GM12878 (cell line): ENCODE measurements at regions not wholly inside any gene's neighbourhood (a gene's known extent, or its start where the extent isn't known, plus 50 kb on each side); places are given as distances from the start of the nearest gene placed in this dataset.

Source experiments
- ASH2L ChIP-seq: fragments of 300-600, 200-600 bp; sonication (generic); IDR thresholded peaks from 2 replicates; pipeline ENCODE4 v1.6.1; 2017; ENCODE audit warnings: low read depth, mild to moderate bottlenecking, borderline replicate concordance
- BACH1 ChIP-seq: fragments of 450-650 bp; IDR thresholded peaks from 2 replicates; pipeline ENCODE4 v1.6.1; 2017; ENCODE audit warnings: mild to moderate bottlenecking, borderline replicate concordance
- CBX3 ChIP-seq: fragments of 200-600 bp; sonication (generic); IDR thresholded peaks from 2 replicates; pipeline ENCODE4 v1.6.1; 2016; ENCODE audit warnings: low read depth, borderline replicate concordance
- CTCF ChIP-seq, 3 experiments: IDR thresholded peaks in 2 of 3; conservative IDR thresholded peaks in 1 of 3; 2 replicates each; pipeline ENCODE4 v1.5.1; 2011; ENCODE audit warnings: low read depth in 3 of 3, low read length in 3 of 3, mild to moderate bottlenecking in 3 of 3, control low read depth in 2 of 3, moderate library complexity in 2 of 3, inconsistent platforms in 1 of 3, mixed read lengths in 1 of 3; ENCODE audit not compliant: control insufficient read depth in 2 of 3, insufficient read depth in 1 of 3; ENCODE audit errors: extremely low read depth in 1 of 3
- EZH2 ChIP-seq: IDR thresholded peaks from 2 replicates; pipeline ENCODE4 v1.6.1; 2012; ENCODE audit warnings: low read depth, mild to moderate bottlenecking, control low read depth, inconsistent platforms, low read length, borderline replicate concordance; ENCODE audit not compliant: control insufficient read depth
- GABPA ChIP-seq: IDR thresholded peaks from 2 replicates; pipeline ENCODE4 v1.6.1; 2014; ENCODE audit warnings: antibody characterized with exemption, low read depth, mild to moderate bottlenecking, inconsistent platforms
- JUND ChIP-seq: IDR thresholded peaks from 2 replicates; pipeline ENCODE4 v1.6.1; 2012; ENCODE audit warnings: low read depth, mild to moderate bottlenecking, low read length, improper control_type of control experiment, moderate library complexity
- KDM1A ChIP-seq: fragments of 200-600 bp; sonication (generic); IDR thresholded peaks from 2 replicates; pipeline ENCODE4 v1.6.1; 2016; ENCODE audit warnings: borderline replicate concordance
- POU2F2 ChIP-seq: IDR thresholded peaks from 3 replicates; pipeline ENCODE4 v1.6.1; 2011; ENCODE audit warnings: low read depth, mild to moderate bottlenecking, low read length, borderline replicate concordance
- RBBP5 ChIP-seq: fragments of 200-600 bp; sonication (generic); conservative IDR thresholded peaks from 2 replicates; pipeline ENCODE4 v1.6.1; 2016
- SMC3 ChIP-seq: IDR thresholded peaks from 2 replicates; pipeline ENCODE4 v1.6.1; 2011; ENCODE audit warnings: low read length, improper control_type of control experiment, borderline replicate concordance
- ZNF207 ChIP-seq: fragments of 450-650 bp; IDR thresholded peaks from 2 replicates; pipeline ENCODE4 v1.6.1; 2014; ENCODE audit warnings: antibody characterized with exemption, mild to moderate bottlenecking, borderline replicate concordance
- ZSCAN29 ChIP-seq: fragments of 450-650 bp; IDR thresholded peaks from 2 replicates; pipeline ENCODE4 v1.6.1; 2017; ENCODE audit warnings: mild to moderate bottlenecking, moderate library complexity

- TF ChIP-seq GABPA (no peak), CTCF (IDR thresholded peaks at IDR 0.05 in 2 of 3, conservative IDR thresholded peaks at IDR 0.05 in 1 of 3; ENCODE audit: control insufficient read depth in 2 of 3, extremely low read depth in 1 of 3, insufficient read depth in 1 of 3, low read depth in 3 of 3, low read length in 3 of 3) (no peak), JUND (no peak), RBBP5 (no peak), EZH2 (no peak), BACH1 (no peak), CBX3 (no peak), ZSCAN29 (no peak), KDM1A (no peak), ASH2L (no peak), POU2F2 (no peak), SMC3 (no peak), ZNF207 (no peak)
Observed at GRCh38 chr7:15921576-15921975, 235.1 kb upstream of the MEOX2 start.
